ENCODE measurements at regions not wholly inside any gene's neighbourhood (a gene's known extent, or its start where the extent isn't known, plus 50 kb on each side); places are given as distances from the start of the nearest gene placed in this dataset.
A peak's percentile ranks its signal among the peaks of the same experiment; 100 is the strongest.

DNA sequence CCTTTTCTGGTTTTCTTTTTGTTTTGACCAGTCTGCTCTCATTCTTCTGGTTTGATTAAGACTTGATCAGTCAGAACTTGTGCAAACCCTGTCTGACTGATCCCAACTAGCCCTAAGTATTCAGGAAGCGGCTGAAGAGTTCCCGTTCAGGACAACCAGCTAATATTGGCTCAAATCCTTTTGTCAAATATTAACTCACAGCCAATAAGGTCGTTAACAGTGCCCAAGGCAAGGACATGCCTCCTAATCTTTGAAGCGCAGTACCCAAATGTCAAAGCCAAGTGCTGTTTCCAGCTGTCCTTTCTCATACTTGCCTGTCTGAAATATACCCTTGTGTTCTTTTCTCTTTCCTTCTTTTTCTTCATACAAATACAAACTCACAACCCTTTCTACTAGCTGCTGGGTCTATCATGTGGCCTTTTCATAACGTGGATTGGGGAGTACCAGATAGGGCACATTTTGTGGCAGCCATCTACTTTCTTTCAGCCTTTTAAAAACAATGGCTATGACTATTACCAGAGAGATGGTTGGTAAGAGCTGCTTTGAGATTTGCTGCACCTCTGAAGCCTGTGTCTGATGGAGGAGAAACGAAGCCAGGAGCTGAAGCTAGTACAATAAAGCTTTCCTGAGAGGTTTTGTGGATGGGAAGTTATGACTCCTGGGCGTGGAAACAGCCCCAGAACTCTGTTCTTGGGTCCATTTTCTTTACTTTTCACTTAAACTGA lies 266.4 kb upstream of the ZNF608 start:
- DNase-seq, result no peak

DNA sequence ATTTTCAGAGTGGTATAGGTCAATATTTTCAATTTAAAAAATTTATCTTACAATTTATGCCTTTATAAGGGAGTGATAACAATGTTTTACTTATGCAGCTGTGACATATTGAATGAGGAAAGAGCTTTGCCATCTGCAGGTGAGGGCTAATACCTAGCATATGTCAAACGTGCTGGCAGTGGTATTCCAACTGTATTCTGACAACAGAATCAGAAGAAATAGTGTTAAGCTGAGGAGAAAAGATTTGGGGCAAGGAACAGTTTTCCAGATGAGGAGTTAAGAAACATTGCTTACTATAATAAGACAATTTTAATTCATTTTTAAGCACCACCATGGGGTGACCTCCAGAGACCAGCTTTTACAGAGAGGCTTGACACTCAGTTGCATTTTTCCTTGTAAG lies 267.8 kb upstream of the ZNF608 start:
- no peak for DNase-seq

DNA sequence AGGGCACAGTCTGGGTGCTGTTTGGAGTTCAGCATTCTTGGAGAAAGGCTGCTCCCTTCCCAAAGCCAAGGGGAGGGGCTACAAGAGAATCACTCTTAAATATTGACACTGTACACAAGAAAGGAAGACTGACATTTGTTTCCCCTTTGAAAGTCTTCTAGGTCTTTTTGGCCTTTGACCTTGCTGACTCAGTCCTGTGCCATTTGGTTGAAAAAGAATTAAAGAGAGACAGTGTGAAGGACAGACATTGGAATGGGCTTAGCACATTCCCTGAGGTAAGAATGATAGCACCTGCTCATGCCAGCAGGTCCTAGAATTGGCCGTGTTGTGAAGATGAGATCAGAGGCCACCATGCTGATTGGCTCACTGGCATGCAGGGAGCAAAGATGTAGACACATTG lies 271.4 kb upstream of the ZNF608 start:
- DNase-seq, result no peak

DNA sequence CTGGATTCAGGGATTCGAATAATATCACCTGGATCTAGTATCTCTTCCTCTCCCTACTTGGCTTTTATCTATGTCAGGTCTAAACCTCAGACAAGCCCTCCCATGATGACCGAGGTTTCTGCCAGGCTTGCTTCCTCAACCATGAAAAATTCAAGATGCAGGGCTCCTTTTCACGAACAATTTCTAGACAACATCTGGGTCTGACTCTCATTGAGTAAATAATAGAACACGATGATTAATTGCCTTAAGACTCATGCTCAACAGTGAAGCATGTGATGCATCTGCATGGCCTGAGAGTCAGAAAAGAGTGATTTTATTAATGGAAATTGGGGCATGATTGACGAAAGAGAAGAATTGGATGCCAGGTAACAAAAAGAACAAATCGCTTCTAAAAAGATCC lies 277.2 kb upstream of the ZNF608 start:
- no peak for DNase-seq

DNA sequence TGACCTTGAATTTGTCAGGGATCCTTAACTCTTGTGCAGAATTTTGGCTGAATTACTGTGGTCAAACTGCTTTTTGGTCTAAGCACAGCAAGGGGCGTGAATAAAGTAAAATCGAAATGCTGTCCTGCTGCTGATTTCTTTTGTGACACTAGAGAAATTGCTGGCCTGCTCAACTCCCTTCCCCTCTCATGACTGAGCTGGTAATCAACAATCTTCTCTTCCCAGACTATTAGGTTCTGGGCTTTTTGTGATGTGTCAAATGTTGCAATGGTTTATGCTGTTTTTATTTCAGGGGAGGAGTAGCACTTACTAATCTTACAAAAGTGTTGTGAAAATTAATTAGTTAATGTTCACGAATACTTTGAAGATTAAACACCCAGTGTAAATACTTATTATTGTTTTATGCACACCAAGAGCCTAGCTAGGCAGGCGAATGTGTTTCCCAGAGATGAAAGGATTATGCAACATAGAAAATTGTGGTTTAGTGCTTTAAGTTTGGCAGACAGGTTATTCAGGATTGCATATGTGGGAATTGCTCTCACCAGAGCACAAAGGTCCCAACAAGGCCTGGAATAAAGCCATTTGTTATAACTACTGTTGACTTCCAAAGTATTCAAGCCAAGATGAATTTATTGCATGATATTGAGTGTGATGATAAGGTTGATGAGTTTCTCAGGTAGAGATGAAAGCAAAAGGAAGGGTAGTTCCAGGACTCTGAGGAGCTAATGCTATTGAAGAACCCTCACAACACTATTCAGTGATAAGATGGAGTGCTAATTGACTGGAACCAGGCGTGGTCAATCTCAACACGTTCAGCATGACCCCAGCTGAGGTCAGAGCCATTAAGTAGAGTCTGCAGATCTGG lies 280.7 kb upstream of the ZNF608 start:
- DNase-seq, result no peak

DNA sequence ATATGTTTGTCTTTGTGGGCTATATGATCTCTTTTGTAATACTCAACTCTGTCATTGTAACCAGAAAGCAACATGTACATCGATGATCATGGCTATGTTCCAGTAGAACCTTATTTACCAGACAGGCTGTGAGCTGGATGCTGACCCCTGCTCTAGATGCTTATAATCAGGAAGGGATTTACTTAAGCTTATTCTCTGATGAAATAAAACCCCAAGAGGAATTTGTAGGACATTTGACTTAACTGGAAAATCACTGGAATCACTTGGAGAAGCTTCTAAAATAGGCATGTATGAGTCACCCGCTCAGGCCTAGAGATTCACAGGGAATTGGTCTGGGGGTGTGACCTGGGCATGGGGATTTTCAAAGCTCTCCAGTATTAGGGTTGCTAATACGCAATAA lies 285.8 kb upstream of the ZNF608 start:
- no peak for DNase-seq

DNA sequence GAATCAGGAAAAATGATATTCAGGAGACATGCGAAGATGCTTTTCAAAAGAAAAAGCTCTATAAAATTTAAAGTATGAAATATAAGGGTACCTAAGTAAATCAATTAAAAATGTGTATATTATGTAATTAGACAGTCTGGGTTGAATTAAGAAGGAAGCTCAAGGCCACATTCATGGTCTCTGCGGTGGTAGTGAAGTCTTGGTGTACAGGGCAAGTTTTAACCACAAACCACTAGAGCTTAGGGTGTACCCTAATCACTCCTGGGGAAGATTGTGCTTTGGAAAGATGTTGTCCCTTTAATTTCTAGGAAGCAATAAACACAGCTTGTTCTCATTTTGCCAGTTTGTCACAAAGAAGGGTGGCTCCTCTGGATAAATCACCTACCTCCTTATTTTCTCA lies 287.2 kb upstream of the ZNF608 start:
- DNase-seq, result no peak

DNA sequence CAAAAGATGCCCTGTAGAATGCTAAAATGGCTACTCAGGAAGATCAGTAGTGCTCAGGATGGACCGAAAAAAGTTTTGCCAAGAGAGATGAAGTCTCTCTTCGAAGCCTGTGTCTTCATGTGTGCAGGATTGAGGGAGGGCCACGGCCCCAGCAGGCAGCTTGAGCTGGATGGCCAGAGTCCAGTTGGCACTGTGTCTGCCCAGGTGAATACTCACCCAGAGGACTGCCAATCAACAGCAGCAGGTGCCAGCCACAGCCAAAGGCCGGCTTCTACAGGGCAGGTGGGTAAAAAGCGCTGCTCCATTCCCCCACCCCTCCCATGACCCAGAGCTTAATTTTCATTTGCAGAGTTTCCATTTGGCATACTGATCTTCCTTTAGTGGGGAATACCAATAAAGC lies 287.9 kb upstream of the ZNF608 start:
- no peak for DNase-seq

DNA sequence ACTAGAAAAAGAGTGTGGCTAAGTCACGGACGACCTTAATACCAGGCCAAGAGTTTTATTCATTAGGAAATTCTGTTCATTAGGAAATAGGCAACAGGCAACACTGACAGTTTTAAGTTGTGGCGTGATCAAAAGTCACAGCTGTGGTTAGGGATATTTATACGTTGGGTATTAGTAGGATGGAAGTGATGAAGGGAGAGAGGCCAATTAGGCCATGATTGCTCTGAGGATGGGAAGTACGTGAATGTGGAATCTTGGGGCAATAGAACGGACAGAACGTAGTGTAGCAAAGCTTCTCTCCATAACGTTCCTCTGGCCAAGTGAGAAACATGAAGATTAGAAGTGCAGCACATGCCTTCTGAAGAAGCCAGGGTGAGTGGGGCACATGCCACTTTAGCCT lies 290.1 kb upstream of the ZNF608 start:
- DNase-seq, result no peak

DNA sequence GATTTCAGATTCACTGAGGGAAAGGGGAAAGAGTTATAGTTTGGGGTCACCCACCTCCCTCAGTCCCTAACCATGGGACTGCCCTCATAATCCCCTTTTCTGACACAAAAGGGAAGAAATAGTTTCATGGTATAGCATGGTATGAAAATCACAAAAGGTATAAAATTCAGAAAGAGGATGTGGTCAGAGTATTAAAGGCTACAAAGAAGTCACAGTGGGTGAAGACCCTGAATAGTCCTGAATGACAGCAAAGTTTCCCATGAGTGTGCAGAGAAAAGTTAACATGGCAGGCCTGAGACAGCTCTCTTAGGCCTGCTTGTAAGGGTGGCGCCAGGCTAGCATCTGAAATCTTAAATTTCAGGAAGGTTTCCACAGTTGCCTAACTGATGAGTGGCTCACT lies 290.6 kb upstream of the ZNF608 start:
- DNase-seq, result no peak

DNA sequence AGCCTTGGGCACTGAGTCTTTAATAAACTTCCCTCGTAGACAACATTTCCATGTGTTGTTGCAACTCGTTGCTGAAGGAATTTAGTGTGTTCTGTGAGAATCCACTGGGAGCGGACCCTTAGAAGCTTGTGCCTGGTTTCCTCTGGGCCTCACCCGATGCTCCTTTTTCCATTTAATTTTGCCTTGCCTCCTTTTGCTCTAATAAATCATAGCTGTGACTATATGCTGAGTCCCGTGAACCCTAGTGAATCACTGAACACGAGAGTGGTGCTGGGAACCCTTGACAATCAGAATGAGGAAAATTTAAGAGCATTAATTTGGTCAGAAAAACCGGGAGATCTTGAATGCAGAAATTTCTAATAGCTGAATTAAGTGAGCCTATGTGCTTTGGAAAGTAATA lies 291.1 kb upstream of the ZNF608 start:
- no peak for DNase-seq

DNA sequence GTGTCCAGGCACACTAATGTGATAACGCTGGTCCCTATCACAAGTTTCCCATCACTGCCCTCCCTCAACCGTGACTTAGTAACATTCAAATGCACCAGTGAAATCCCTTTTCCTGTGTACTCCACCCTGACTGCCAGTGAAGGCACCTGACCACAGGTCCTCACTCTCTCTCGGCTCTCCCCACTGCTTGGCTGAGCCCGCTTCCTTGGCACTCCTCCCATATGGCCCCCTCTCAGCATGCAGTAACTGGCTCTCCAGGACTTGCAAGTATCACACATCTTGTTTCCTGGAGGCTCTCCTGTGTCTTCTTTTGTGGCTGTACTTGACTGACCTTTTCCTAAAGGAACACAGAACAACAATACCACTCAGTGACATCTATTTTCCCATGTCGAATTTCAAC lies 292.0 kb upstream of the ZNF608 start:
- no peak for DNase-seq

DNA sequence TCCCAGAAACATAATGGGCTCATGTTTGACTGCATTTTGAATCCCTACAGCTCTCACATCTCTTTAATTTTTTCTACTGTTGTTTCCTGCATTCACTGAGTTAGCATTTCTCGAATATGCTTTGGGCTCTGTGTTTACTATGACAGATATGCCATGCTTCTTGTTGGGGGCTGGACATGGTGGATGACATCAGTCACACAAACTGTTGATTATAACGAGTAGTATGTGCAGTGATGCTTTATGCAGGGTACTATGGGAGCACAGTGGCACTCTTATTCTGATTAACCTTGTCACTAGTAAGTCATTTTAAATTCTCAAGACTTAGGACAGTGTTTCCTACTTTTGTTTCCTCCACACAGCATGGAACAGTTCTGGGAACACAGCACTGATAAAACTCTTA lies 295.4 kb upstream of the ZNF608 start:
- DNase-seq, result no peak

DNA sequence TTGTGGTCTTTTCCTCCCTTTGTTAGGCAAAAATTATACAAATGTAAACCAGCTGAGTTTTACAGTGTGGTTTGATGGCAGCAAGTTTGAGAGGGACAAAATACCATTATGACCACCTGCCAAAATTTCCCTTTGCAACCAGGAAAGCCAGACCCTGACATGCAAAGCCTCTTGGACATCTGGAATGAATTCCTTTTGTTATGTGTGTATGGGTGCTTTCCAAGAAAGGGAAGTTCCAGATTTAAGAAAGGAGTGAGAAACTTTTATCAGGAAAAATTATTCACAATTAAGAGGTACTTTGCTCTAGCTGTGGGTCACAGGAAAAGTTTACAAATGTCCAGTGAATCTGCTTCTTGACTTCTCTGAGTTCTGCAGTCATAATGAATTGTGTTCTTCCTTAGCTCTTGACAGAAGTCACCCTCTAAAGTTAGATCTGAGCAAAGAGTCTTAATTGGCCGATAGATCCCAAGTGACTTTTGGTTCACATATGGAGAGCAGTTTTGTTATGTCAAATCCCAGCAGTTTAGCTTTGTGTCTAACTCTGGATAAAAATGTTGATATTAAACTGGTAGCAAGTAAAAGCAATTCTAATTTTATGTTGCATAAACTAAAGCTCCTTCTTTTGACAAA lies 295.9 kb upstream of the ZNF608 start:
- no peak for DNase-seq

DNA sequence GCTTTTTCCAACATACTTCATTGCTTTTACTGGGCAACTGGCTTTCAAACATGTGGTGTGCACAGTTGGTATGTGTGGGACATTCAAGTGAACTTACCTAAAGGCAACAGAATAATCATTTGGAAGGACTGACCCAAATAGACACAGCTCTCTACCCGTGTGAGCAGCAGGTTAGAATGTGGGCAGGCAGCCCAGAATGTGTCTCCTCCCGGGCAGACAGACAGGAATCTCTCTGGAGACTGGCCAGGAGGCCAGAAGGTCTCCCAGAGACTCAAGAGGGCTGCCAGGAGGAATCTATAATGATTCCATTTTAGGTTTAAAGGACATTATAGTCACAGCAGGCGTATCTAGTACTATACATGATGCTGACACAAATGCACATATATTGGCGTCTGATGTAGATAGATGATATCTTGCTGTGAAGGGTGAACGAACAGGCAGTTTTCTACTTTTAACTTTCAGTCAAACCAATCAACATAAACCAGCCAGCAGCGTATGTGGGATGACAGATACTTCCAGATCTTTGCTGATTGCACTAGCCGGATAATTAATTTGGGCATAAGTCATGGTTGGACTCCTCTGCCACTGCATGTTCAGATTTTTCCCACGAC lies 297.4 kb upstream of the ZNF608 start:
- peak; percentile 86 for DNase-seq

DNA sequence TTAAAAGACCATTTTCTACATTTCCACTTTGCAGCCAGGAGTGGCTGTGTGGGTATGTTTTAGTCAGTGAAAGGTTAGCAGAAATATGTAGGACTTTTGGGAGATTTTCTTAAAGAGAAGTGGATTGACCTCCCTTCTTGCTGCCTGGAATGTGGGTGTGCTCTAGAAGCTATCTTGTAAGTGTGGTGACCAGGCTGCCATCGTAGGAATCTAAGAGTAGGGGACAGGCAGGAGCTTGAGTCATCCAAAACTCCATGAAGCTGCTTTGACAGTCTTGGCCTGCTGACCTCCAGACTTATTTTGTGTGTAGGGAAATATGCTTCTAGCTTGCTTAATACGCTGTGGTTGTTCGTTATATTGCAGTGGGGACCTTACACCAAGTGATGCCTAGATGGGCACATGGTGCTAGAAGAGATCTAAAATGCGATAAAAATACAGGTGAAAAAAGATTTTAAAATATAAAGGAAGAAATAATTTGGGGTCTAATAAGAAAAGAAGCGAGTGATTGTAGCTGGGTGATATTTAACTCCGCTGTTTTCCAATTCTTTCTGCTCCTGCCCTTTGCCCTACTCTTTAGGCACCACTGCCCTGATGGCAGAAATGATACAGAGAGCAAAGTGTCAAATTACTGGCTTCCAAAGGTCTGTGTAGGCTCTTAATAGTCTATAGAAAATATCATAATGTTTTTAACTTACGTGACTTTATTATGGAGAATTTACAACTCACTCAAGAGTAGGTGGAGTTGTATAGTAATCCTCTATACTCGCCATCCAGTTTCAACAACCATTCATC lies 298.2 kb upstream of the ZNF608 start:
- DNase-seq, result no peak

DNA sequence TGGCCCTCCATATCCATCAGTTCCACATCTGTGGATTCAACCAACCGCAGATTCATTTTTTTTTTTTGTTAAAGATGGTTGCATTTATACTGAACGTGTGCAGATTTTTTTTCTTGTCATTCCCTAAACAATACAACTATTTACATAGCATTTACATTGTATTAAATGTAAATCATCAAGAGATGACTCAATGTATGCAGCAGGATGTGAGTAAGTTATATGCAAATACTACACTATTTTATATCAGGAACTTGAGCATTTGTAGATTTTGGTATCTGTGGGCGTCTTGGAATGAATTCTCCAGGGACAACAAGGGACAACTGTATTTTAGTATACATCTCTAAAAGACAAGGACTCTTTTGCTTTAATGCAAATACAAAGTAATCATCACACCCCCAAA lies 299.2 kb upstream of the ZNF608 start:
- no peak for DNase-seq

DNA sequence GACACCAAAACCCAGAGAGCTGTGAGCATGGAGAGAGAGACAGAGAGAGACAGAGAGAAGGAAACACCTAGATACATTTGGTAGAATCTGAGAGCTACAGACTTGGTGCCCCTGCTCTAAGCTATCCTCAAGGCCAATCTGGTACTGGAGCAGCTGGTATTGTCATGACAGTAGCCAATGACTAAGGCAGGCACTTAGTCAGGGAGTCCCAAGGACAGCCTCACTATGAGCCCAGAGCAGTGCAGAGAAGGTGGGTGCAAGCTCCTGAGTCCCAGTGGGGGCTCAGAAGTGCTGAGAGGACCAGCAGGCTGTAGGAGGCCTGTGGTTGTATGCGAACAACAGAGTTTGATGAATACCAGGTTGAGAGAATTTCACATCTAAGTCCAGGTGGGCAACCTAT lies 300.4 kb upstream of the ZNF608 start:
- no peak for DNase-seq

DNA sequence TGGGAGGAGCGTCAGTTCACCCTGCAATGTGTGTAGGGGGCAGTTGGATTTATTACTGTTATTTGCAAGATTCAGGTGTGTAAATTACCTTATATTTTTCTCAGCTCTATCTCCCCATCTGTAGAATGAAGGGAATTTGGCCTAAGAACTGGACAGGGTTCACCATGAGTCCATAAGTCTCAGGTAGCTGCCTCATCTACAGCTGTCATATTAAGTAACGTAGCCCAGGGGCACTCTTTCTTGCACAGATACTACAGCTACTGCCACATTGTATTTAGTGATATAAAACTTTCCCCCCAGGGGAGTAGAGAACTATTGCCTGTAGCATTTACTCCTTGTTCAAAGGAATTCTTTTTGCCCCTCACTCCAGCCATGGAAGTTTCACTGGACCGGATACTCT lies 301.4 kb upstream of the ZNF608 start:
- no peak for DNase-seq

DNA sequence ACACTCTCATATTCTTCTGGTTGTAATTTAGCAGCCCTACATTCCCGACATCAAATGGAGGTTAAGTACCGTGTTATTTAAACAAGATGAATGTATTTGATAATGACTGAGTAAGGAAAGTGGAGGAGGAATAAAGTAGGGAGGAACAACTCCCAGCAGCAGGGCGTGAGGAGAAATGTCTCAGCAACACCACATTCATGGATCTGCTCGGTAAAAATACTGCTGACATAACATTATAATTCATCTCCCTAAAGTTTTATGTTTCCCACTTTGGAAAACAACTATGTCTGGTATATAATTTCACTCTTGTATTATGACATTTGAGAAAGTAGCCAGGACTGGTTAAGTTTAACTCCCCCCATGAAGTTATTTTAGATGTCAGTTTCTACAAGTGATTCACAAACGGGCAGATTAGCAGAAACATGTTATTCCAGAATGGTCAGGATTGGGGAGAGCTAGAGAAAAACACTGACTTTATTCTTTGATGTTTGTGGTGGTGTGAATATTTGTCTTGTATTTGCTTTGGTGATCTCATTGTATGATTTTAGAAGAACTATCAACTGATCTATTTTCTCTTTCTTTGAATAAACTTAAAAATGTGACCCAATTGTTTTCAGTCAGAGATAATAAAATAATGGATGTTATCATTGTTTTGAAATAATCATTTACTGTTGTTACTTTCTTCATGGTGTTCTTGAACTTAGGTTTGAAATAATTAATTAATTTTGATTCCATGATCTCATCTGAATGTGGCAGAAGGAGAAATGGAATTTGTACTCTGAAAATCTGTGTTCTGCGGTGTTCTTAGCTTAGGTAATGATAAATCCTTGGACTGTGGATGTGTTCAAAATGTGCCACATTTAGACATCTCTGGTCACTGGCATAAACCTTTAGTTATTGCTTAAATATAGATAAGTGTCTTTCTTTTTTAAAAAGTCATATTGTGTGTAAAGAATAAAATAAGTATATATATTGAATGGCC lies 303.6 kb upstream of the ZNF608 start:
- no peak for DNase-seq

DNA sequence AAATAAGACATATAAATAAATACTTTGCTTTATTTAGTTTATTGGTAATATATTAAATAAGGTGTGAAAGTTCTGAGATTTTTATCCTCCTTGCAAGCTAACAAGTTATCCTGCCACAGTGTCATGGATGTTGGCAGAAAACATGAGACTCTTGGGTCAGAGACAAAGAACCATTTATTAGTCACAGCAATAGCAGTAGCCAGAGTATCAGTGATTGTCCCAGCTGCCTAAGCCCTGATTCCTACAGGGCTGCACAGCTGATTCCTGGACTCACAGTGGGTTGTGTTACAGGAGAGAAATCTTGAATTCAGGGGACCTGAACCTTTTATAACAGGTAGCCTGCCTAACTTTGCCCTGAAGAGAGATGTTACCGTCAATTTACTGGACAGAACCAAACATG lies 304.5 kb upstream of the ZNF608 start:
- no peak for DNase-seq

DNA sequence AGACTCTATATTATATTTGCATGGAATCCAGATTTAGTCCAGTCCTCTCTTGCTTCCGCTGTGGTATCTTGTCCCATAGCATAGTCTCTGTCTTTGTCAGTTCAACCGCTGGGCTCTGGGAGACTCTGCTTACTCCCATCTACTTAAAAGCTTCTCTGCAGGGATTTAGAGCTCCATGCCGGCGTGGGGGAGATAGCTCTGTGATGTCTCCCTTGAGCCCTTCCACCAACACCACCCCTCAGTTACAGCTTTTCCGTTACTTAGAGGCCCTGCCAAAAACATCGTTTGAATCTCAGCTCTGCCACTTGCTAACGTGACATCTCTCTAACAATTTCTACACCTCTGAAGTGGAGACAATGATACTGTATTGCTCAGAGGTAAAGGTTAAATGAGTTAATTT lies 306.1 kb upstream of the ZNF608 start:
- DNase-seq, result no peak
